ENCODE measurements at regions not wholly inside any gene's neighbourhood (a gene's known extent, or its start where the extent isn't known, plus 50 kb on each side); places are given as distances from the start of the nearest gene placed in this dataset.

DNA sequence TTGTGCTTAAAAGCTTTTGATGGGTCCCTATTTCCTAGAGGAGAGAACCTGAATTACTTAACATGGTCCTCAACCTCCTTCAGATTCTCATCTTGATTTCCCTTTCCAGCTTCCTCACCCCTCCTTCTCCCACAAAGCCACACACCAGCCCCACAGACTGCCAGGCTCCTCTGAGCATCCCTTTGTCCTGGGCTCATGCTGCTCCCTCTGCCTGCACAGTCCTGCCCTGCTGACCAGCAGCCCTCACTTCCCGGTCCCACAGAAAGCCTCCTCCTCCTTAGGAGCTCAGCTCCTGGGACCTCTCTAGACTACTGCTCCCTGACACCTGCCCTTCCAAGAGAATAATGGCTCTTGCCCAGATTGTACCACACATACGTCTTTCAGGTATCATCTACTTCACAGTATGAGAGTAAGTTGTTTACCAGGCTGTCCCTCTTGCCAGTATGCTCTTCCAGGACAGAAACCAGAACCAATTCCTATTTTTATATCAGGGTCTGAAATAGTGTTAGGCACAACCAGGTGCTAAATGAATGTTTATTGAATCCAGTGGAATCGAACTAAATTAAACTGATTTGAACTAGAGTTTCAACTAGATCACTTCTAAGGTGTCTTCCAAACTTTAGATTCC lies 373.4 kb downstream of the LMX1A start:
- TF ChIP-seq CTCF (IDR thresholded peaks at IDR 0.05; ENCODE audit: low read depth, low read length, missing input control) (no peak), REST (IDR thresholded peaks at IDR 0.05) (no peak), ATF3 (IDR thresholded peaks at IDR 0.05) (no peak), RAD21 (IDR thresholded peaks at IDR 0.05) (no peak)

Measured in liver (tissue), 3 donors.